ENCODE measurements at regions not wholly inside any gene's neighbourhood (a gene's known extent, or its start where the extent isn't known, plus 50 kb on each side); places are given as distances from the start of the nearest gene placed in this dataset.

DNA sequence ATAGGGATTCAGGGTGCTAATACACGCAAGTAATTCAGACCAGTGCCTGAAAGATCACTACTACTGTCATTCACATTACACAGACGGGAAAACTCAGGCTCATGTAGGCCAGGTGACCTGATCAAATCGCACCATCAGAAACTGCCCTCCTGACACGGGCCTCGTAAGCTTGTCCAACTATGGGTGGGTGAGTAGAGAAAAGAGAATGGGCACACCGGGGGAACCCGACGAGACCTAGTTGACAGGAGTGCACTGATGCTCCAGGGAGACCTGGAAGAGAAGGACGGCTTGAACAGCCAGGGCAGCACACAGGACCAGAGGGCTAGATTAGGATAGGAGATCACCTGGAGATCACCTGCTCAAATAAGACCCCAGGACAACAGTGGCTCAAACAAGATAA, 166.9 kb upstream of the DIO3 start:
- TF ChIP-seq, protein P1, sequence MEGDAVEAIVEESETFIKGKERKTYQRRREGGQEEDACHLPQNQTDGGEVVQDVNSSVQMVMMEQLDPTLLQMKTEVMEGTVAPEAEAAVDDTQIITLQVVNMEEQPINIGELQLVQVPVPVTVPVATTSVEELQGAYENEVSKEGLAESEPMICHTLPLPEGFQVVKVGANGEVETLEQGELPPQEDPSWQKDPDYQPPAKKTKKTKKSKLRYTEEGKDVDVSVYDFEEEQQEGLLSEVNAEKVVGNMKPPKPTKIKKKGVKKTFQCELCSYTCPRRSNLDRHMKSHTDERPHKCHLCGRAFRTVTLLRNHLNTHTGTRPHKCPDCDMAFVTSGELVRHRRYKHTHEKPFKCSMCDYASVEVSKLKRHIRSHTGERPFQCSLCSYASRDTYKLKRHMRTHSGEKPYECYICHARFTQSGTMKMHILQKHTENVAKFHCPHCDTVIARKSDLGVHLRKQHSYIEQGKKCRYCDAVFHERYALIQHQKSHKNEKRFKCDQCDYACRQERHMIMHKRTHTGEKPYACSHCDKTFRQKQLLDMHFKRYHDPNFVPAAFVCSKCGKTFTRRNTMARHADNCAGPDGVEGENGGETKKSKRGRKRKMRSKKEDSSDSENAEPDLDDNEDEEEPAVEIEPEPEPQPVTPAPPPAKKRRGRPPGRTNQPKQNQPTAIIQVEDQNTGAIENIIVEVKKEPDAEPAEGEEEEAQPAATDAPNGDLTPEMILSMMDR (IDR thresholded peaks at IDR 0.05) = no peak
- no peak for TF ChIP-seq POLR2A (IDR thresholded peaks at IDR 0.05)

All from suprapubic skin (tissue), 3 donors.